HepG2 (cell line): ENCODE measurements at regions not wholly inside any gene's neighbourhood (a gene's known extent, or its start where the extent isn't known, plus 50 kb on each side); places are given as distances from the start of the nearest gene placed in this dataset.

ENCODE experiments used
- DDIT3 ChIP-seq: sonication (generic); formaldehyde crosslinking; IDR thresholded peaks from 2 replicates; pipeline ENCODE4 v1.4.0; 2020; ENCODE audit warnings: mild to moderate bottlenecking, missing genetic modification reagents
- HNRNPH1 ChIP-seq: fragments of 200-400 bp; formaldehyde crosslinking; optimal IDR thresholded peaks from 2 replicates; pipeline ENCODE3; 2017; ENCODE audit warnings: mild to moderate bottlenecking, low read depth, low read length
- HNRNPLL ChIP-seq: fragments of 200-400 bp; formaldehyde crosslinking; IDR thresholded peaks from 2 replicates; pipeline ENCODE4 v1.6.1; 2017; ENCODE audit warnings: mild to moderate bottlenecking, low read depth, low read length; ENCODE audit not compliant: poor library complexity, severe bottlenecking
- NFKBIZ ChIP-seq: IDR thresholded peaks from 2 replicates; pipeline ENCODE4 v1.6.1; 2018; ENCODE audit warnings: missing genetic modification reagents, missing compliant biosample characterization
- ZBTB14 ChIP-seq: sonication (generic); formaldehyde crosslinking; IDR thresholded peaks from 2 replicates; pipeline ENCODE4 v1.4.0; 2020; ENCODE audit warnings: missing genetic modification reagents
- ZNF136 ChIP-seq: sonication (generic); formaldehyde crosslinking; IDR thresholded peaks from 2 replicates; pipeline ENCODE4 v1.8.1; 2022; ENCODE audit warnings: low read depth, mild to moderate bottlenecking, moderate library complexity, missing genetic modification reagents
- ZNF142 ChIP-seq: sonication (generic); formaldehyde crosslinking; IDR thresholded peaks from 2 replicates; pipeline ENCODE4 v1.4.0; 2020; ENCODE audit warnings: missing genetic modification reagents

GRCh38 chr18:67408240-67408639 lies 108.3 kb downstream of the DSEL start (continued):
- TF ChIP-seq DDIT3 (CRISPR knock-in tag) (no peak), ZBTB14 (CRISPR knock-in tag) (no peak), HNRNPH1 (no peak), NFKBIZ (CRISPR knock-in tag) (no peak), HNRNPLL (no peak), ZNF142 (no peak), ZNF136 (no peak)
